GM19043 (cell line): ENCODE measurements at regions not wholly inside any gene's neighbourhood (a gene's known extent, or its start where the extent isn't known, plus 50 kb on each side); places are given as distances from the start of the nearest gene placed in this dataset.
"Not testable (repeated sequence)": the region's sequence is repeated elsewhere in the genome, so short reads cannot be mapped to it uniquely, and the experiment has no call there.

ENCODE experiments used
- ATAC-seq: cut with Tn5 transposase; IDR thresholded peaks from one replicate; pipeline ENCODE4 v1.9.1; 2021; ENCODE audit warnings: low read depth; ENCODE audit not compliant: unreplicated experiment

GRCh38 chr16:66186251-66186785 is 180.2 kb upstream of the CDH5 start:
- no peak for ATAC-seq

- ATAC-seq, result no peak
Observed at GRCh38 chr16:66182592-66182991, 183.9 kb upstream of the CDH5 start.

GRCh38 chr16:66176731-66177130 is 189.8 kb upstream of the CDH5 start:
- ATAC-seq, result no peak

- no peak for ATAC-seq
Observed at GRCh38 chr16:66176111-66176510, 190.4 kb upstream of the CDH5 start.

- no peak for ATAC-seq
Observed at GRCh38 chr16:66175636-66176035, 190.9 kb upstream of the CDH5 start.

GRCh38 chr16:66175058-66175457 is 191.4 kb upstream of the CDH5 start:
- no peak for ATAC-seq

- ATAC-seq, result not testable (repeated sequence)
Observed at GRCh38 chr16:66173796-66174195, 192.7 kb upstream of the CDH5 start.

GRCh38 chr16:66173181-66173580 is 193.3 kb upstream of the CDH5 start:
- ATAC-seq, result not testable (repeated sequence)

GRCh38 chr16:66172463-66172862 is 194.0 kb upstream of the CDH5 start:
- no peak for ATAC-seq

GRCh38 chr16:66171578-66171977 is 194.9 kb upstream of the CDH5 start:
- no peak for ATAC-seq

- ATAC-seq, result no peak
Observed at GRCh38 chr16:66170989-66171388, 195.5 kb upstream of the CDH5 start.

- no peak for ATAC-seq
Observed at GRCh38 chr16:66169817-66170216, 196.7 kb upstream of the CDH5 start.

GRCh38 chr16:66168777-66169176 is 197.7 kb upstream of the CDH5 start:
- ATAC-seq, result no peak

GRCh38 chr16:66167564-66168291 is 198.8 kb upstream of the CDH5 start:
- ATAC-seq, result no peak

- ATAC-seq, result no peak
Observed at GRCh38 chr16:66166490-66166889, 200.0 kb upstream of the CDH5 start.

- no peak for ATAC-seq
Observed at GRCh38 chr16:66165879-66166278, 200.6 kb upstream of the CDH5 start.

GRCh38 chr16:66164581-66165247 is 201.8 kb upstream of the CDH5 start:
- no peak for ATAC-seq

- no peak for ATAC-seq
Observed at GRCh38 chr16:66162821-66163220, 203.7 kb upstream of the CDH5 start.

GRCh38 chr16:66161942-66162341 is 204.5 kb upstream of the CDH5 start:
- no peak for ATAC-seq

- no peak for ATAC-seq
Observed at GRCh38 chr16:66161269-66161668, 205.2 kb upstream of the CDH5 start.

GRCh38 chr16:66159987-66160386 is 206.5 kb upstream of the CDH5 start:
- ATAC-seq, result no peak

GRCh38 chr16:66156538-66156937 is 210.0 kb upstream of the CDH5 start:
- ATAC-seq, result no peak
